ENCODE measurements at regions not wholly inside any gene's neighbourhood (a gene's known extent, or its start where the extent isn't known, plus 50 kb on each side); places are given as distances from the start of the nearest gene placed in this dataset.

DNA sequence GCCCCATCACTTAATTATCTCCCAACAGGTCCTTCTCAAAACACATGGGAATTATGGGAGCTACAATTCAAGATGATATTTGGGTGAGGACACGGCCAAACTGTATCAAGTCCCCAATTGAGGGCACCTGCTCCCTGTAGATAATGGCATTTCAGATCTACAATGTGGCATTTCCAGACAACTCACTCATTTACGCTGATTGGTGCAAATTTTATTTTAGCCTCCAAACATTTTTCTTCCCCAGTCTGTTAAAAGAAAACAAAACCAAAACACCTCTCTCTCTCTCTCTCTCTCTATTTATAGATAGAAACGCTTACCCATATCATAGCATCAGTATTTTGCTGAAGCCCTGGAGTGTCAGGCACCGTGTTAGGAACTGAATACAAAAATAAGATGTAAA lies 148.7 kb upstream of the KLF6 start:
- in situ Hi-C loops (cut with MboI; ENCODE audit: low pct_ligation_motif_present in 1 of 4, low pct_unique_long_range_greater_than_20kb in 1 of 4, low sequenced_read_pairs in 3 of 4) = no loop called here
- no peak overlapping the region for H3K4me3 ChIP-seq
- TF ChIP-seq POLR2A (IDR thresholded peaks at IDR 0.05) (no peak), CTCF (IDR thresholded peaks at IDR 0.05) (no peak), POLR2AphosphoS5 (IDR thresholded peaks at IDR 0.05) (no peak), EP300 (IDR thresholded peaks at IDR 0.05; ENCODE audit: low read depth) (no peak)
- no peaks in the 10 kb centered on the region for H3K36me3 ChIP-seq
- H3K4me1 ChIP-seq = peaks cover 5 to 50% (median 31%) of the 10 kb centered on the region in 4 donors
- H3K27me3 ChIP-seq = no peaks in the 10 kb centered on the region
- H3K27ac ChIP-seq = no peak overlapping the region
- DNase-seq = no peak
- H3K9me3 ChIP-seq = no peaks in the 10 kb centered on the region
- 88 to 93% methylated on average over 3 to 4 of the region's 4 CpGs for WGBS, 2 donors (ENCODE audit: low coverage in 1 of 2)
- intact Hi-C loops (cut with DNase I; ENCODE audit: low total_unique reads) = loop anchor here (10.0 kb wide), 1 partner anchor 149 kb away; the partner anchor contains the start of gene KLF6

- Histone ChIP-seq H3K27me3 (no peaks in the 10 kb centered on the region), H3K9me3 (no peaks in the 10 kb centered on the region), H3K4me1 (peaks cover 5 to 54% (median 34%) of the 10 kb centered on the region in 4 donors), H3K4me3 (no peak overlapping the region), H3K27ac (no peak overlapping the region), H3K36me3 (no peaks in the 10 kb centered on the region)
- 88 to 92% methylated on average over 6 to 15 of the region's 15 CpGs for WGBS, 2 donors (ENCODE audit: low coverage in 1 of 2)
- in situ Hi-C loops (cut with MboI; ENCODE audit: low pct_ligation_motif_present in 1 of 4, low pct_unique_long_range_greater_than_20kb in 1 of 4, low sequenced_read_pairs in 3 of 4) = no loop called here
- intact Hi-C loops (cut with DNase I; ENCODE audit: low total_unique reads) = loop anchor here (10.0 kb wide), 1 partner anchor 148 kb away; the partner anchor contains the start of gene KLF6
- DNase-seq = no peak
- no peak for TF ChIP-seq POLR2AphosphoS5 (IDR thresholded peaks at IDR 0.05)
- no peak for TF ChIP-seq EP300 (IDR thresholded peaks at IDR 0.05; ENCODE audit: low read depth)
- no peak for TF ChIP-seq POLR2A (IDR thresholded peaks at IDR 0.05)
- TF ChIP-seq CTCF (IDR thresholded peaks at IDR 0.05) = no peak
These were observed 147.8 kb upstream of the KLF6 start for GRCh38 chr10:3932597-3933375.

DNA sequence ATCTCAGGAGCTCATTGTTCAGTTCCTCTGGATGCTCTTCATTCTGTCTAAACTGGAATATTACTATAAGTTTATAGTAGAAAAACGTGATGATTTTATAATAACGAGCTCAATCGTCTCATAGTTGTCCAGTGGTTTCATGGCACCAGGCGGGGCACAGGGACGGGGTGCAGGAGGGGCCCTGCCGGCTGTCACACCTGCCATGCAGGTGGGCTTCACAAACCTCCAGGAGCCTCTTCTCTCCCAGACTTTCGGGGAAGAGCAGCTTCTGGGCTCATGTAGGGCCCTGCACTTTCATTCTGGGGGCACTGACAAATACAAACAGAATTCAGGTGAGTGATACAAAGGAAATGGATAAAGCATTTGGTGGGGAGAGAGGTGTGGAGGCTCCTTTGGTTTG lies 146.9 kb upstream of the KLF6 start:
- TF ChIP-seq CTCF (IDR thresholded peaks at IDR 0.05) (no peak), POLR2AphosphoS5 (IDR thresholded peaks at IDR 0.05) (no peak), EP300 (IDR thresholded peaks at IDR 0.05; ENCODE audit: low read depth) (no peak), POLR2A (IDR thresholded peaks at IDR 0.05) (no peak)
- in situ Hi-C loops (cut with MboI; ENCODE audit: low pct_ligation_motif_present in 1 of 4, low pct_unique_long_range_greater_than_20kb in 1 of 4, low sequenced_read_pairs in 3 of 4) (no loop called here), intact Hi-C loops (cut with DNase I; ENCODE audit: low total_unique reads) (loop anchor here (10.0 kb wide), 1 partner anchor 147 kb away; the partner anchor contains the start of gene KLF6)
- no peaks in the 10 kb centered on the region for H3K9me3 ChIP-seq
- no peak for DNase-seq
- 80 to 91% methylated on average over 1 to 7 of the region's 7 CpGs for WGBS, 2 donors (ENCODE audit: low coverage in 1 of 2)
- no peaks in the 10 kb centered on the region for H3K36me3 ChIP-seq
- H3K27ac ChIP-seq = no peak overlapping the region
- peaks cover 5 to 51% (median 34%) of the 10 kb centered on the region in 4 donors for H3K4me1 ChIP-seq
- no peak overlapping the region for H3K4me3 ChIP-seq
- H3K27me3 ChIP-seq = no peaks in the 10 kb centered on the region

GRCh38 chr10:3931224-3931623 lies 146.2 kb upstream of the KLF6 start:
- TF ChIP-seq POLR2AphosphoS5 (IDR thresholded peaks at IDR 0.05) (no peak), CTCF (IDR thresholded peaks at IDR 0.05) (no peak), POLR2A (IDR thresholded peaks at IDR 0.05) (no peak), EP300 (IDR thresholded peaks at IDR 0.05; ENCODE audit: low read depth) (no peak)
- no peak for DNase-seq
- no peaks in the 10 kb centered on the region for H3K36me3 ChIP-seq
- H3K4me1 ChIP-seq = peaks cover under 1 to 44% (median 27%) of the 10 kb centered on the region in 4 donors
- no peak overlapping the region for H3K4me3 ChIP-seq
- H3K27me3 ChIP-seq = no peaks in the 10 kb centered on the region
- no peaks in the 10 kb centered on the region for H3K9me3 ChIP-seq
- H3K27ac ChIP-seq = no peak overlapping the region
- in situ Hi-C loops (cut with MboI; ENCODE audit: low pct_ligation_motif_present in 1 of 4, low pct_unique_long_range_greater_than_20kb in 1 of 4, low sequenced_read_pairs in 3 of 4) (no loop called here), intact Hi-C loops (cut with DNase I; ENCODE audit: low total_unique reads) (loop anchor here (10.0 kb wide), 1 partner anchor 146 kb away; the partner anchor contains the start of gene KLF6)
- WGBS, 2 donors (ENCODE audit: low coverage in 1 of 2) = 94 to 100% methylated on average over 1 to 6 of the region's 6 CpGs
